ENCODE measurements at regions not wholly inside any gene's neighbourhood (a gene's known extent, or its start where the extent isn't known, plus 50 kb on each side); places are given as distances from the start of the nearest gene placed in this dataset.

DNA sequence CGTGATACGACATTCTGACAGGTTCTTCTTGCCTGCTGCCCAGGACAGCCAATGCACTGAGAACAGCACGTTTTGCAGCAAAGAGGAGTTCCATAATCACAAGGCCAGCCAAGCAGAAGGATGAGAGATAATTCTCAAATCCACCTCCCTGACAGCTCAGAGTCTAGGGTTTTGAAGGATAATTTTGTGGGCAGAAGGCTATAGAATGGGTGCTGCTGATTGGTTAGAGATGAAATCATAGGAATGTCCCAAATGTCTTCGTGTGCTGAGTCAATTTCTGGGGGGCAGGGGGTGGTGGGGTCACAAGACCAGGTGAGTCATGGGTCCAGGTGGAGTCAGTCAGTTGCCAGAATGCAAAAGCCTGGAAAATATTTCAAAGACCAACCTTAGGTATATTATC lies 175.5 kb upstream of the SLC30A5 start:
- TF ChIP-seq, protein P1, sequence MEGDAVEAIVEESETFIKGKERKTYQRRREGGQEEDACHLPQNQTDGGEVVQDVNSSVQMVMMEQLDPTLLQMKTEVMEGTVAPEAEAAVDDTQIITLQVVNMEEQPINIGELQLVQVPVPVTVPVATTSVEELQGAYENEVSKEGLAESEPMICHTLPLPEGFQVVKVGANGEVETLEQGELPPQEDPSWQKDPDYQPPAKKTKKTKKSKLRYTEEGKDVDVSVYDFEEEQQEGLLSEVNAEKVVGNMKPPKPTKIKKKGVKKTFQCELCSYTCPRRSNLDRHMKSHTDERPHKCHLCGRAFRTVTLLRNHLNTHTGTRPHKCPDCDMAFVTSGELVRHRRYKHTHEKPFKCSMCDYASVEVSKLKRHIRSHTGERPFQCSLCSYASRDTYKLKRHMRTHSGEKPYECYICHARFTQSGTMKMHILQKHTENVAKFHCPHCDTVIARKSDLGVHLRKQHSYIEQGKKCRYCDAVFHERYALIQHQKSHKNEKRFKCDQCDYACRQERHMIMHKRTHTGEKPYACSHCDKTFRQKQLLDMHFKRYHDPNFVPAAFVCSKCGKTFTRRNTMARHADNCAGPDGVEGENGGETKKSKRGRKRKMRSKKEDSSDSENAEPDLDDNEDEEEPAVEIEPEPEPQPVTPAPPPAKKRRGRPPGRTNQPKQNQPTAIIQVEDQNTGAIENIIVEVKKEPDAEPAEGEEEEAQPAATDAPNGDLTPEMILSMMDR (IDR thresholded peaks at IDR 0.05; ENCODE audit: borderline replicate concordance, extremely low read depth, low read length, poor library complexity, severe bottlenecking): no peak
- no peak for TF ChIP-seq EZH2 (IDR thresholded peaks at IDR 0.05; ENCODE audit: borderline replicate concordance, low read depth, low read length, severe bottlenecking)

Measured in DND-41 (cell line).